ENCODE measurements at regions not wholly inside any gene's neighbourhood (a gene's known extent, or its start where the extent isn't known, plus 50 kb on each side); places are given as distances from the start of the nearest gene placed in this dataset.
"Not testable (repeated sequence)": the region's sequence is repeated elsewhere in the genome, so short reads cannot be mapped to it uniquely, and the experiment has no call there.

GRCh38 chr13:67932991-67933390 lies 702.9 kb upstream of the PCDH9 start:
- H3K27ac Mint-ChIP-seq = no peak overlapping the region
- ATAC-seq = no peak
- Histone ChIP-seq H3K4me3 (ENCODE audit: low read length) (no peak overlapping the region), H3K27me3 (ENCODE audit: control insufficient read depth, insufficient read depth, low read length) (no peaks in the 10 kb centered on the region), H3K9me3 (ENCODE audit: control insufficient read depth, insufficient read depth, low read length) (no peaks in the 10 kb centered on the region), H3K4me1 (ENCODE audit: control insufficient read depth, insufficient read depth, low read length) (no peaks in the 10 kb centered on the region), H3K36me3 (ENCODE audit: control insufficient read depth, insufficient read depth, low read length) (no peaks in the 10 kb centered on the region), H3K27ac (ENCODE audit: low read length) (no peak overlapping the region)
- H3K4me3 Mint-ChIP-seq = no peak overlapping the region
- H3K36me3 Mint-ChIP-seq = peaks cover 14% of the 10 kb centered on the region
- no peak for TF ChIP-seq CTCF (IDR thresholded peaks at IDR 0.05)
- no peaks in the 10 kb centered on the region for H3K4me1 Mint-ChIP-seq
- DNase-seq = no peak
- intact Hi-C loops (cut with micrococcal nuclease) = no loop called here
- H3K27me3 Mint-ChIP-seq (ENCODE audit: low read depth in 2 of 2) = no peaks in the 10 kb centered on the region
- peaks cover 7 to 13% of the 10 kb centered on the region in 2 donors for H3K9me3 Mint-ChIP-seq
- 76% methylated on average over 2 of the region's 5 CpGs for WGBS (ENCODE audit: insufficient coverage)

GRCh38 chr13:67917291-67917987 lies 687.3 kb upstream of the PCDH9 start:
- Mint-ChIP-seq H3K4me1 (no peaks in the 10 kb centered on the region), H3K9me3 (peaks cover 3 to 10% of the 10 kb centered on the region in 2 donors), H3K36me3 (no peaks in the 10 kb centered on the region), H3K4me3 (no peak overlapping the region), H3K27me3 (ENCODE audit: low read depth in 2 of 2) (no peaks in the 10 kb centered on the region), H3K27ac (no peak overlapping the region)
- no peak overlapping the region for H3K4me3 ChIP-seq (ENCODE audit: low read length)
- no peaks in the 10 kb centered on the region for H3K36me3 ChIP-seq (ENCODE audit: control insufficient read depth, insufficient read depth, low read length)
- no peak for ATAC-seq
- DNase-seq = no peak
- H3K27ac ChIP-seq (ENCODE audit: low read length) = no peak overlapping the region
- intact Hi-C loops (cut with micrococcal nuclease) = no loop called here
- no peaks in the 10 kb centered on the region for H3K4me1 ChIP-seq (ENCODE audit: control insufficient read depth, insufficient read depth, low read length)
- H3K27me3 ChIP-seq (ENCODE audit: control insufficient read depth, insufficient read depth, low read length) = no peaks in the 10 kb centered on the region
- peaks cover 5% of the 10 kb centered on the region for H3K9me3 ChIP-seq (ENCODE audit: control insufficient read depth, insufficient read depth, low read length)
- TF ChIP-seq CTCF (IDR thresholded peaks at IDR 0.05) = no peak
- 76% methylated on average over 3 of the region's 5 CpGs for WGBS (ENCODE audit: insufficient coverage)

GRCh38 chr13:67916650-67917049 lies 686.5 kb upstream of the PCDH9 start:
- no peak for TF ChIP-seq CTCF (IDR thresholded peaks at IDR 0.05)
- Mint-ChIP-seq H3K9me3 (peaks cover 3 to 10% of the 10 kb centered on the region in 2 donors), H3K27ac (no peak overlapping the region), H3K36me3 (no peaks in the 10 kb centered on the region), H3K27me3 (ENCODE audit: low read depth in 2 of 2) (no peaks in the 10 kb centered on the region), H3K4me3 (no peak overlapping the region), H3K4me1 (no peaks in the 10 kb centered on the region)
- Histone ChIP-seq H3K4me1 (ENCODE audit: control insufficient read depth, insufficient read depth, low read length) (no peaks in the 10 kb centered on the region), H3K27me3 (ENCODE audit: control insufficient read depth, insufficient read depth, low read length) (no peaks in the 10 kb centered on the region), H3K36me3 (ENCODE audit: control insufficient read depth, insufficient read depth, low read length) (no peaks in the 10 kb centered on the region), H3K27ac (ENCODE audit: low read length) (no peak overlapping the region), H3K9me3 (ENCODE audit: control insufficient read depth, insufficient read depth, low read length) (peaks cover 5% of the 10 kb centered on the region), H3K4me3 (ENCODE audit: low read length) (no peak overlapping the region)
- intact Hi-C loops (cut with micrococcal nuclease) = no loop called here
- no peak for ATAC-seq
- no peak for DNase-seq
- 75% methylated on average over 1 of the region's 1 CpG for WGBS (ENCODE audit: insufficient coverage)

GRCh38 chr13:67914535-67914934 lies 684.4 kb upstream of the PCDH9 start:
- Mint-ChIP-seq H3K9me3 (peaks cover 3 to 11% of the 10 kb centered on the region in 2 donors), H3K36me3 (no peaks in the 10 kb centered on the region), H3K4me1 (no peaks in the 10 kb centered on the region), H3K4me3 (no peak overlapping the region), H3K27me3 (ENCODE audit: low read depth in 2 of 2) (no peaks in the 10 kb centered on the region), H3K27ac (no peak overlapping the region)
- Histone ChIP-seq H3K4me1 (ENCODE audit: control insufficient read depth, insufficient read depth, low read length) (no peaks in the 10 kb centered on the region), H3K36me3 (ENCODE audit: control insufficient read depth, insufficient read depth, low read length) (no peaks in the 10 kb centered on the region), H3K9me3 (ENCODE audit: control insufficient read depth, insufficient read depth, low read length) (peaks cover 5% of the 10 kb centered on the region), H3K27ac (ENCODE audit: low read length) (no peak overlapping the region), H3K27me3 (ENCODE audit: control insufficient read depth, insufficient read depth, low read length) (no peaks in the 10 kb centered on the region), H3K4me3 (ENCODE audit: low read length) (no peak overlapping the region)
- no peak for TF ChIP-seq CTCF (IDR thresholded peaks at IDR 0.05)
- ATAC-seq (no peak), DNase-seq (no peak)
- intact Hi-C loops (cut with micrococcal nuclease) = no loop called here
- WGBS (ENCODE audit: insufficient coverage) = 82% methylated on average over 16 of the region's 27 CpGs

- Mint-ChIP-seq H3K9me3 (peaks cover 11 to 22% of the 10 kb centered on the region in 2 donors), H3K36me3 (peaks cover 25% of the 10 kb centered on the region)
- H3K4me3 ChIP-seq (ENCODE audit: low read length); ATAC-seq; H3K4me1 ChIP-seq (ENCODE audit: control insufficient read depth, insufficient read depth, low read length); H3K27ac Mint-ChIP-seq; H3K36me3 ChIP-seq (ENCODE audit: control insufficient read depth, insufficient read depth, low read length); DNase-seq; H3K4me1 Mint-ChIP-seq; H3K27ac ChIP-seq (ENCODE audit: low read length); H3K27me3 Mint-ChIP-seq (ENCODE audit: low read depth in 2 of 2); H3K9me3 ChIP-seq (ENCODE audit: control insufficient read depth, insufficient read depth, low read length); H3K27me3 ChIP-seq (ENCODE audit: control insufficient read depth, insufficient read depth, low read length); H3K4me3 Mint-ChIP-seq; intact Hi-C loops (cut with micrococcal nuclease): not testable (repeated sequence)
- WGBS (ENCODE audit: insufficient coverage) = 95% methylated on average over 6 of the region's 8 CpGs
Measured at GRCh38 chr13:67902960-67903359, 672.8 kb upstream of the PCDH9 start.

Measured in natural killer cell (primary cell).